ENCODE measurements at regions not wholly inside any gene's neighbourhood (a gene's known extent, or its start where the extent isn't known, plus 50 kb on each side); places are given as distances from the start of the nearest gene placed in this dataset.

DNA sequence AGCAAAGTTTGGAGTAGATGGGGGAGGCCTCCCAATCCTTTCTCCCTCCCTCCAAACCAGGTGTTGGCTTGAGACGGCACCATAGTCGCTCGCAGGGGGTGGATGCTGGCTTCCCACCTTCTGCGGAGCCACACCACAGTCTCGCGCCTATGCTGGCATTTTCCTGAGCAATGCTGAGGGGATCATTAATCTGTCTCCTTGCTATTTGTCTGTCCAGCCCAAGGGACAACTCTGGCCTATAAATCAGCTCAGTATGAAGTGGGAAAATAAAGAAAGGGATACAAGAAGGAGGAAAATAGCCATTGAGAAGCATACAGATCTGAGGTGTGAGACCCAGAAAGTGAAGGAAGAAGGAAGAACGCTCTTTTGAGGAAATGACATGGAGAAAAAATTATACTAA lies 53.5 kb upstream of the CADM1 start:
- no peaks in the 10 kb centered on the region for H3K36me3 Mint-ChIP-seq (ENCODE audit: low read depth, unreplicated experiment)

DNA sequence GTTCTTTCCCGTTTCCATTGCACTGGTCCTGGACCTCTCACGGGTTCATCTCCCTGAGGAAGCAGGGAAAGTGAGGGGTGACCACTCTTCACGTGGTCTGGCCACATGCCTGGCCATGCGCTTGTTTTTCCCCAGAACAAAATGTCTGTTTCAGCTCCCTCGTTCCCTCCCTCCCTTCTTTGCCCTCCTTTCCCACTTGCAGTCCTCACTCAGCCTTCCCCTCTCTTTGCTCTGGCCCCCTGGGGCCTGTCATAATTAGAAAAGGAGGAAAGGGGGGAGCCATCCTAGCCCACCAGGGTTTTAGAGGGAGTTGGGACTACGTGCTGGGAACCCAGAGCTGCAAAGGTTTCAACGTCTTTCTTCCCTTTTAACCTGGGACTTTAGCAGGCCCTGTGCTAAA lies 52.8 kb upstream of the CADM1 start:
- Mint-ChIP-seq H3K9me3 (ENCODE audit: unreplicated experiment) (no peaks in the 10 kb centered on the region), H3K4me1 (ENCODE audit: unreplicated experiment) (no peaks in the 10 kb centered on the region), H3K4me3 (ENCODE audit: unreplicated experiment) (no peak overlapping the region), H3K27me3 (ENCODE audit: unreplicated experiment) (no peaks in the 10 kb centered on the region), H3K27ac (ENCODE audit: unreplicated experiment) (no peak overlapping the region), H3K36me3 (ENCODE audit: low read depth, unreplicated experiment) (no peaks in the 10 kb centered on the region)
- no peak for DNase-seq (ENCODE audit: low spot score)
- no peak for TF ChIP-seq CTCF (IDR thresholded peaks at IDR 0.05; ENCODE audit: unreplicated experiment)

More for the DNA sequence above, 53.5 kb upstream of the CADM1 start:
- Mint-ChIP-seq H3K4me3 (ENCODE audit: unreplicated experiment) (no peak overlapping the region), H3K27ac (ENCODE audit: unreplicated experiment) (no peak overlapping the region), H3K9me3 (ENCODE audit: unreplicated experiment) (no peaks in the 10 kb centered on the region), H3K27me3 (ENCODE audit: unreplicated experiment) (no peaks in the 10 kb centered on the region), H3K4me1 (ENCODE audit: unreplicated experiment) (no peaks in the 10 kb centered on the region)
- no peak for TF ChIP-seq CTCF (IDR thresholded peaks at IDR 0.05; ENCODE audit: unreplicated experiment)
- DNase-seq (ENCODE audit: low spot score) = no peak

DNA sequence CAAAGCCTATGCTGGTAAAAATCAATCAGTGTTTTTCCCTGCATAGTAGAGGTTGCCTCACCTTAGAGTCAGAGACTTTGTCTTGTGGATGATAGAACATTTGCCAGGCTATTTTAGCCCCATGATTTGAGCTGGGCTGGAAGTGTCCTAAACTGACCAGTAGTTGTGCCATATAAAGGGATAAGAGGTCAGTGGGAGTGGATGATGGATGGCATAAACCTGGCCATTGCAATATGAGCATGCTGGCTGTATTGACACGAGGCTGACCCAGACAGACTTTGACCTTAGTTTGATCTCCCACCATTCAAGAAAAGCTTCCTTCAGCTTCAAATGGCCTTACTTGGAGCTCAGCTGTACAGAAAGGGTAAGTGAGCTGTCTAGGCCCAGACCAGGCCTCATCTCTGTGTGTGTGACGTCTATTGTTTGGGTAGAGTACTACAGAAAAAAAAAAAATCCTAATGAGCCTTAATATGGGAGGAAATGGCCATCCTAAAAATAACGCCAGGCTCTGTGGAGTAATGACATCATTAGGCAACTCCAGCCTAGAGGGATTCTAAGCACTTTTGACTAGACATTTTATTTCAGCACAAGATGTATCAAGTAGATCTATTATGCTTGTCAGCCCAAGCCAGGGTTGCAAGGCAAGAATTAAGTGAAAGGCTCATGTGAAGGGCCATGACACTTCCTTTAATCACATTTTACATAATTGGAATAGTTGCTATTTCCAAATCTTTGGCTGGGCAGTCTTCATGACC lies 51.3 kb upstream of the CADM1 start:
- no peaks in the 10 kb centered on the region for H3K4me1 Mint-ChIP-seq (ENCODE audit: unreplicated experiment)
- no peak for DNase-seq (ENCODE audit: low spot score)
- no peak overlapping the region for H3K4me3 Mint-ChIP-seq (ENCODE audit: unreplicated experiment)
- H3K36me3 Mint-ChIP-seq (ENCODE audit: low read depth, unreplicated experiment) = no peaks in the 10 kb centered on the region
- H3K9me3 Mint-ChIP-seq (ENCODE audit: unreplicated experiment) = no peaks in the 10 kb centered on the region
- H3K27me3 Mint-ChIP-seq (ENCODE audit: unreplicated experiment) = no peaks in the 10 kb centered on the region
- TF ChIP-seq CTCF (IDR thresholded peaks at IDR 0.05; ENCODE audit: unreplicated experiment) = no peak
- H3K27ac Mint-ChIP-seq (ENCODE audit: unreplicated experiment) = no peak overlapping the region

Measured in endothelial cell (in vitro differentiated cells).